Neural progenitor cell (in vitro differentiated cells): ENCODE measurements at regions not wholly inside any gene's neighbourhood (a gene's known extent, or its start where the extent isn't known, plus 50 kb on each side); places are given as distances from the start of the nearest gene placed in this dataset.

Source experiments
- EZH2 ChIP-seq: fragments of 200-600 bp; sonication (generic); IDR thresholded peaks from 2 replicates; pipeline ENCODE4 v1.6.1; 2017; ENCODE audit warnings: antibody characterized with exemption, mild to moderate bottlenecking, moderate library complexity
- TF ChIP-seq, protein P1 (sequence below): fragments of 200-600 bp; sonication (generic); IDR thresholded peaks from 2 replicates; pipeline ENCODE4 v1.5.1; 2017; ENCODE audit warnings: antibody characterized with exemption, mild to moderate bottlenecking

DNA sequence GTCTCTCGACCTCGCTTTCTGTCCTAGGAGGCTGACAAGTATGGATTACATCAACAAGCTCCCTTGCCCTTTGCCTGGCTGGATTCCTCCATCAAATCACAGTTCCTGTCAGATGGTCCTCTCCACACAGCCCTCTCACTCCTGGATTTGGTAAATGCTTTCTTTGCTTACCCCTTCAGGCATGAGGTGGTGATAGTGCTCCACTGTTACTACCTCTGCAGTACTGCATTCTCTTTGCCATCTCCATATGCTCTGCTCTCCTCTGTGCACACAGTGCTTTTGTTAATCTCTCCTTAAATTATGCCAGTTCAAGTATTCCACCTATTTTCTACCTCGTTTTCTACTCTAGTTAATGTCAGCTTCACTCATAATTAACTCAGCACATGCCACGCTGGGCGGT lies 279.2 kb downstream of the DMAC1 start:
- TF ChIP-seq EZH2: no peak
- TF ChIP-seq, protein P1, sequence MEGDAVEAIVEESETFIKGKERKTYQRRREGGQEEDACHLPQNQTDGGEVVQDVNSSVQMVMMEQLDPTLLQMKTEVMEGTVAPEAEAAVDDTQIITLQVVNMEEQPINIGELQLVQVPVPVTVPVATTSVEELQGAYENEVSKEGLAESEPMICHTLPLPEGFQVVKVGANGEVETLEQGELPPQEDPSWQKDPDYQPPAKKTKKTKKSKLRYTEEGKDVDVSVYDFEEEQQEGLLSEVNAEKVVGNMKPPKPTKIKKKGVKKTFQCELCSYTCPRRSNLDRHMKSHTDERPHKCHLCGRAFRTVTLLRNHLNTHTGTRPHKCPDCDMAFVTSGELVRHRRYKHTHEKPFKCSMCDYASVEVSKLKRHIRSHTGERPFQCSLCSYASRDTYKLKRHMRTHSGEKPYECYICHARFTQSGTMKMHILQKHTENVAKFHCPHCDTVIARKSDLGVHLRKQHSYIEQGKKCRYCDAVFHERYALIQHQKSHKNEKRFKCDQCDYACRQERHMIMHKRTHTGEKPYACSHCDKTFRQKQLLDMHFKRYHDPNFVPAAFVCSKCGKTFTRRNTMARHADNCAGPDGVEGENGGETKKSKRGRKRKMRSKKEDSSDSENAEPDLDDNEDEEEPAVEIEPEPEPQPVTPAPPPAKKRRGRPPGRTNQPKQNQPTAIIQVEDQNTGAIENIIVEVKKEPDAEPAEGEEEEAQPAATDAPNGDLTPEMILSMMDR: no peak
